Endodermal cell (in vitro differentiated cells): ENCODE measurements at regions not wholly inside any gene's neighbourhood (a gene's known extent, or its start where the extent isn't known, plus 50 kb on each side); places are given as distances from the start of the nearest gene placed in this dataset.

Source experiments
- DNase-seq: peaks from one replicate; pipeline ENCODE4 v3.0.0-alpha.2; 2017
- H3K27ac ChIP-seq: 2 replicates; pipeline ENCODE4 v1.5.1; 2013; ENCODE audit warnings: mild to moderate bottlenecking, low read depth, low read length, moderate library complexity
- H3K27me3 ChIP-seq: 2 replicates; pipeline ENCODE4 v1.6.1; 2013; ENCODE audit warnings: mild to moderate bottlenecking, low read length, moderate library complexity; ENCODE audit not compliant: insufficient read depth, control insufficient read depth, poor library complexity, severe bottlenecking
- H3K36me3 ChIP-seq: 2 replicates; pipeline ENCODE4 v1.7.0; 2013; ENCODE audit warnings: mild to moderate bottlenecking, low read length, moderate library complexity; ENCODE audit not compliant: control insufficient read depth, insufficient read depth
- H3K4me1 ChIP-seq: one replicate; pipeline ENCODE4 v1.7.0; 2013; ENCODE audit warnings: low read length; ENCODE audit not compliant: control insufficient read depth, insufficient read depth
- H3K4me3 ChIP-seq: 2 replicates; pipeline ENCODE4 v1.5.1; 2013; ENCODE audit warnings: mild to moderate bottlenecking, low read length, moderate library complexity
- H3K9ac ChIP-seq: 2 replicates; pipeline ENCODE4 v1.6.1; 2013; ENCODE audit warnings: mild to moderate bottlenecking, low read length, moderate library complexity; ENCODE audit not compliant: poor library complexity, severe bottlenecking; ENCODE audit errors: extremely low read depth
- H3K9me3 ChIP-seq: 2 replicates; pipeline ENCODE4 v1.6.1; 2013; ENCODE audit warnings: mild to moderate bottlenecking, low read length, moderate library complexity; ENCODE audit not compliant: control insufficient read depth
- H3K27ac Mint-ChIP-seq: 2 replicates; pipeline ENCODE4 v1.8.0; 2020; ENCODE audit warnings: mixed read lengths
- H3K27me3 Mint-ChIP-seq: 2 replicates; pipeline ENCODE4 v1.8.0; 2021; ENCODE audit warnings: mild to moderate bottlenecking, mixed read lengths; ENCODE audit not compliant: insufficient read depth
- H3K36me3 Mint-ChIP-seq: 2 replicates; pipeline ENCODE4 v1.8.0; 2020; ENCODE audit warnings: low read depth, mixed read lengths
- H3K4me1 Mint-ChIP-seq: 2 replicates; pipeline ENCODE4 v1.8.0; 2020; ENCODE audit warnings: mixed read lengths
- H3K4me3 Mint-ChIP-seq: 2 replicates; pipeline ENCODE4 v1.8.0; 2020; ENCODE audit warnings: mild to moderate bottlenecking, moderate library complexity, mixed read lengths
- H3K9me3 Mint-ChIP-seq: 2 replicates; pipeline ENCODE4 v1.8.0; 2020; ENCODE audit warnings: mild to moderate bottlenecking, mixed read lengths
- WGBS, 2 experiments: methylation state at CpG; one replicate each; pipeline versions ENCODE4 v1.1.5 to v1.1.7; 2013; ENCODE audit warnings: missing lambda C conversion rate in 2 of 2, mixed read lengths in 1 of 2; ENCODE audit not compliant: insufficient coverage in 1 of 2, insufficient read length in 1 of 2; 5-methylcytosine and 5-hydroxymethylcytosine counted together
- TF ChIP-seq, protein P1 (sequence below): fragments of 200-600 bp; sonication (generic); conservative IDR thresholded peaks from 2 replicates; pipeline ENCODE4 v1.5.0; 2021; ENCODE audit warnings: antibody characterized with exemption, mild to moderate bottlenecking

DNA sequence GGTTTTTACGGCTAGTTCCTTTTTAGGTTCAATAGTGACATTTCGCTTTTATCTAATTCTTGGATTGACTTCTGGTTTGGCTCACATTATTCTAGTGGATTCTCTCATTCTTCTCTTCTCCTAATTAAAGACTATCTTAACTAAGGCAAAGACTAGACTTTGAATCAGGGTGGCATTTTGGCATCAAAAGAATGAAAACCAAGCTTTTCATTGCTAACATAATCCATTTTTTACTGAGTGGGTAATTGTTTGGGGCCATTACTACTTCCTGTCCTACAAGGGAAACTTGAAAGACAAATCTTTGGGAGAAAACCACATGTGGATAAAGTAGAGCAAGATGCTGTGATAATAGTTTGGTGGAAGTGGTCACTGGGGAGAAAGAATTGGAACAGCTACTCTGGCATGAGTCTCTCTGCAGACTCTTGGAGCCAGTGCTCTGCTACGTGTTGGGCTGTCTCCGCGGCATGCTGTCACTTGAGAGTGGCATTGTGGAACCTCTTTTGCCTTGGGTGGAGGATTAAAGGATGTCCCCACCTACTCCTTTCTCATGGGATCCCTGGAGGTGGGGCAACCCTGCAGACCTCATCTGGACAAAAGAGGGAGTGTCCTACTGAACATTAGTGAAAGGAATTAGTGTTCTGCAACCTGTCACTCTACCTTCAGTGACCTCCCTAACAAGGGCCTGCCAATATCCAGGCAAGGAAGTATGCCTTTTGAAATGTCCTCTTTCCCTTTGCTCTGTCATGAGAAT, 280.4 kb downstream of the PSAT1 start:
- H3K27me3 Mint-ChIP-seq: no peaks in the 10 kb centered on the region
- no peaks in the 10 kb centered on the region for H3K27me3 ChIP-seq
- H3K36me3 ChIP-seq: no peaks in the 10 kb centered on the region
- peaks cover 26% of the 10 kb centered on the region for H3K4me1 Mint-ChIP-seq
- no peak overlapping the region for H3K27ac Mint-ChIP-seq
- H3K9me3 ChIP-seq: peaks cover 7% of the 10 kb centered on the region
- H3K27ac ChIP-seq: no peak overlapping the region
- no peak overlapping the region for H3K4me3 ChIP-seq
- no peak overlapping the region for H3K4me3 Mint-ChIP-seq
- WGBS, 2 experiments: 96 to 100% methylated on average over 1 to 5 of the region's 5 CpGs
- no peaks in the 10 kb centered on the region for H3K9me3 Mint-ChIP-seq
- no peak overlapping the region for H3K9ac ChIP-seq
- TF ChIP-seq, protein P1, sequence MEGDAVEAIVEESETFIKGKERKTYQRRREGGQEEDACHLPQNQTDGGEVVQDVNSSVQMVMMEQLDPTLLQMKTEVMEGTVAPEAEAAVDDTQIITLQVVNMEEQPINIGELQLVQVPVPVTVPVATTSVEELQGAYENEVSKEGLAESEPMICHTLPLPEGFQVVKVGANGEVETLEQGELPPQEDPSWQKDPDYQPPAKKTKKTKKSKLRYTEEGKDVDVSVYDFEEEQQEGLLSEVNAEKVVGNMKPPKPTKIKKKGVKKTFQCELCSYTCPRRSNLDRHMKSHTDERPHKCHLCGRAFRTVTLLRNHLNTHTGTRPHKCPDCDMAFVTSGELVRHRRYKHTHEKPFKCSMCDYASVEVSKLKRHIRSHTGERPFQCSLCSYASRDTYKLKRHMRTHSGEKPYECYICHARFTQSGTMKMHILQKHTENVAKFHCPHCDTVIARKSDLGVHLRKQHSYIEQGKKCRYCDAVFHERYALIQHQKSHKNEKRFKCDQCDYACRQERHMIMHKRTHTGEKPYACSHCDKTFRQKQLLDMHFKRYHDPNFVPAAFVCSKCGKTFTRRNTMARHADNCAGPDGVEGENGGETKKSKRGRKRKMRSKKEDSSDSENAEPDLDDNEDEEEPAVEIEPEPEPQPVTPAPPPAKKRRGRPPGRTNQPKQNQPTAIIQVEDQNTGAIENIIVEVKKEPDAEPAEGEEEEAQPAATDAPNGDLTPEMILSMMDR: no peak
- no peaks in the 10 kb centered on the region for H3K36me3 Mint-ChIP-seq
- no peak for DNase-seq
- H3K4me1 ChIP-seq: peaks cover 11% of the 10 kb centered on the region

DNA sequence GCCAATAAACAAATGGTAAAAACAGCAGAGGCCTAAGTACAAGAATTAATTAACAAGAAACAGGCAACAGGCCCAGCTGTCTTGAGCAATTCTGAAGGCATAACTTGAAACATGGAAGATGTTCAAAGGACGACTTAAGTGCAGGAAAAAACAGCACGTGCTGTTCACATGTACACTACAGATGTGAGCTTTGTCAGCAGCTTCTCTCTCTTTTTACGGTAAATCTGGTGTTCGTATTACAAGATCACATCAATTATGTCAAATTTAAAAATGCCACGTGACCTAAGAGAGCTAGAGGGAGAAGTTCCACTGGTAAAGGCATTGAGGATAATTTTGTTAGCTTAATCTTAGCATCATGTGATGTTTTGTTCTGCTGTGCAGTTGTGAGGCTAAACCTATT, 281.1 kb downstream of the PSAT1 start:
- Histone ChIP-seq H3K4me3 (no peak overlapping the region), H3K27me3 (no peaks in the 10 kb centered on the region), H3K36me3 (no peaks in the 10 kb centered on the region), H3K4me1 (peaks cover 10% of the 10 kb centered on the region), H3K27ac (no peak overlapping the region), H3K9ac (no peak overlapping the region), H3K9me3 (peaks cover 7% of the 10 kb centered on the region)
- TF ChIP-seq, protein P1: no peak
- no peak overlapping the region for H3K4me3 Mint-ChIP-seq
- DNase-seq: no peak
- no peak overlapping the region for H3K27ac Mint-ChIP-seq
- peaks cover 19% of the 10 kb centered on the region for H3K4me1 Mint-ChIP-seq
- H3K9me3 Mint-ChIP-seq: no peaks in the 10 kb centered on the region
- WGBS, 2 experiments: 94 to 96% methylated on average over 3 to 5 of the region's 5 CpGs
- H3K27me3 Mint-ChIP-seq: no peaks in the 10 kb centered on the region
- no peaks in the 10 kb centered on the region for H3K36me3 Mint-ChIP-seq

DNA sequence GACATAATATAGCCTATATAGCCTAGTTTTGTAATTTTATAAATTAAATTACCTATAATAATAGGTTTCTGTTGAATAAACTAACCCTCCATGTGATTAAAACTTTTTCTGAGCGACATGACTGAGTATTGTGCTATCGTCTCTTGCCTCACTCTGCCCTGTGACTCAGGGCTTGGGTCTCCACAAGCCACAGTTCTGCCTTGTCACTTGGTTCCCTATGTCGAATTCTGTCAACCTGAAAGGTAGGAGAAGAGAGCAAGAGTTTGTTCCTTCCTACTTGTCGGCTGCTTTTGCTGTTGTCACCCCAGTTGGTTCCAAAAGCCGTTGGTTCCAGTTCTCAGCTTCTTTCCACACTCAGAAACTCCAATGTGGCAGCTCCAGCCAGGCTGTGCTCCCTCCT, 285.9 kb downstream of the PSAT1 start:
- H3K27ac ChIP-seq: no peak overlapping the region
- no peak for DNase-seq
- TF ChIP-seq, protein P1: no peak
- no peaks in the 10 kb centered on the region for H3K27me3 ChIP-seq
- Mint-ChIP-seq H3K27ac (no peak overlapping the region), H3K4me1 (no peaks in the 10 kb centered on the region), H3K9me3 (peaks cover 6% of the 10 kb centered on the region), H3K27me3 (no peaks in the 10 kb centered on the region), H3K36me3 (no peaks in the 10 kb centered on the region), H3K4me3 (no peak overlapping the region)
- 88 to 96% methylated on average over 3 to 5 of the region's 5 CpGs for WGBS, 2 experiments
- no peak overlapping the region for H3K9ac ChIP-seq
- H3K4me1 ChIP-seq: no peaks in the 10 kb centered on the region
- no peaks in the 10 kb centered on the region for H3K36me3 ChIP-seq
- H3K9me3 ChIP-seq: peaks cover 12% of the 10 kb centered on the region
- H3K4me3 ChIP-seq: no peak overlapping the region
